Fibroblast of mammary gland (primary cell): ENCODE measurements at regions not wholly inside any gene's neighbourhood (a gene's known extent, or its start where the extent isn't known, plus 50 kb on each side); places are given as distances from the start of the nearest gene placed in this dataset.

Experiments used
- DNase-seq: peaks from one replicate; pipeline ENCODE4 v3.0.0-alpha.2; 2010; ENCODE audit warnings: low read depth
- H3K4me3 ChIP-seq: 2 replicates; pipeline ENCODE4 v1.5.1; 2011; ENCODE audit warnings: low read depth, mild to moderate bottlenecking, low read length, moderate library complexity; ENCODE audit not compliant: control insufficient read depth
- CTCF ChIP-seq: conservative IDR thresholded peaks from 2 replicates; pipeline ENCODE4 v1.5.1; 2011; ENCODE audit warnings: low read depth, low read length, inconsistent platforms; ENCODE audit not compliant: control insufficient read depth, insufficient read depth

- DNase-seq, result no peak
- H3K4me3 ChIP-seq, result no peak overlapping the region
- no peak for TF ChIP-seq CTCF
These were observed 833.6 kb upstream of the AGA start for GRCh38 chr4:178275671-178276360.

- DNase-seq, result no peak
- no peak overlapping the region for H3K4me3 ChIP-seq
- TF ChIP-seq CTCF, result no peak
These were observed 838.1 kb upstream of the AGA start for GRCh38 chr4:178280362-178280761.

GRCh38 chr4:178288462-178288861 is 846.2 kb upstream of the AGA start:
- no peak for TF ChIP-seq CTCF
- H3K4me3 ChIP-seq, result no peak overlapping the region
- no peak for DNase-seq

- H3K4me3 ChIP-seq, result no peak overlapping the region
- DNase-seq, result no peak
- no peak for TF ChIP-seq CTCF
These were observed 851.4 kb upstream of the AGA start for GRCh38 chr4:178293601-178294000.

GRCh38 chr4:178296669-178297068 is 854.4 kb upstream of the AGA start:
- no peak for DNase-seq
- no peak overlapping the region for H3K4me3 ChIP-seq
- no peak for TF ChIP-seq CTCF

GRCh38 chr4:178306565-178306964 is 864.3 kb upstream of the AGA start:
- peak; percentile 5 for DNase-seq
- TF ChIP-seq CTCF, result no peak
- no peak overlapping the region for H3K4me3 ChIP-seq

GRCh38 chr4:178309890-178310289 is 867.7 kb upstream of the AGA start:
- TF ChIP-seq CTCF, result no peak
- no peak overlapping the region for H3K4me3 ChIP-seq
- no peak for DNase-seq
